Left lung (tissue), 4 donors: ENCODE measurements at regions not wholly inside any gene's neighbourhood (a gene's known extent, or its start where the extent isn't known, plus 50 kb on each side); places are given as distances from the start of the nearest gene placed in this dataset.

ENCODE experiments used
- ATAC-seq: fragments of 200-7000 bp; cut with Tn5 transposase; one replicate; pipeline ENCODE4 v1.9.1; 2020; ENCODE audit warnings: moderate library complexity
- DNase-seq, 4 donors: peaks; one replicate each; pipeline ENCODE4 v3.0.0-alpha.2; 2013 to 2020
- H3K27ac ChIP-seq, 2 donors: fragments of 200-600 bp; sonication (generic) in 1 of 2; one replicate each; pipeline versions ENCODE4 v1.5.0 to v1.8.0; 2020 to 2021
- H3K27me3 ChIP-seq, 2 donors: fragments of 200-600 bp; sonication (generic) in 1 of 2; one replicate each; pipeline versions ENCODE4 v1.5.0 to v1.8.0; 2020 to 2021
- H3K36me3 ChIP-seq, 2 donors: fragments of 200-600 bp; sonication (generic) in 1 of 2; one replicate each; pipeline versions ENCODE4 v1.5.0 to v1.8.0; 2020 to 2021
- H3K4me1 ChIP-seq, 2 donors: fragments of 200-600 bp; one replicate each; pipeline ENCODE4 v1.8.0; 2021
- H3K4me3 ChIP-seq, 2 donors: fragments of 200-600 bp; sonication (generic) in 1 of 2; one replicate each; pipeline versions ENCODE4 v1.5.0 to v1.8.0; 2020 to 2021; ENCODE audit warnings: mild to moderate bottlenecking in 1 of 2
- H3K9me3 ChIP-seq, 2 donors: fragments of 200-600 bp; sonication (generic) in 1 of 2; one replicate each; pipeline versions ENCODE4 v1.5.0 to v1.8.0; 2020 to 2021
- intact Hi-C, 2 donors: fragments of 100-400 bp; cut with DNase I; formaldehyde crosslinking; loops; one replicate each; pipeline versions ENCODE4 v1.11.2 to v1.14.2; 2022
- TF ChIP-seq, protein P1 (sequence below), 2 donors: fragments of 200-600 bp; sonication (generic) in 1 of 2; IDR thresholded peaks; one replicate each; pipeline versions ENCODE4 v1.5.0 to v1.8.0; 2021; ENCODE audit warnings: antibody characterized with exemption in 2 of 2
- donor health status: DM: no; HTN: yes; CAD: no.
- donor health status: DM: no; HTN: no; CAD: no.

GRCh38 chr1:54497338-54497737 lies 50.7 kb upstream of the ACOT11 start:
- DNase-seq = no peak
- H3K27ac ChIP-seq = no peak overlapping the region
- H3K36me3 ChIP-seq = no peaks in the 10 kb centered on the region
- H3K9me3 ChIP-seq = no peaks in the 10 kb centered on the region
- no peak for ATAC-seq
- TF ChIP-seq, protein P1, sequence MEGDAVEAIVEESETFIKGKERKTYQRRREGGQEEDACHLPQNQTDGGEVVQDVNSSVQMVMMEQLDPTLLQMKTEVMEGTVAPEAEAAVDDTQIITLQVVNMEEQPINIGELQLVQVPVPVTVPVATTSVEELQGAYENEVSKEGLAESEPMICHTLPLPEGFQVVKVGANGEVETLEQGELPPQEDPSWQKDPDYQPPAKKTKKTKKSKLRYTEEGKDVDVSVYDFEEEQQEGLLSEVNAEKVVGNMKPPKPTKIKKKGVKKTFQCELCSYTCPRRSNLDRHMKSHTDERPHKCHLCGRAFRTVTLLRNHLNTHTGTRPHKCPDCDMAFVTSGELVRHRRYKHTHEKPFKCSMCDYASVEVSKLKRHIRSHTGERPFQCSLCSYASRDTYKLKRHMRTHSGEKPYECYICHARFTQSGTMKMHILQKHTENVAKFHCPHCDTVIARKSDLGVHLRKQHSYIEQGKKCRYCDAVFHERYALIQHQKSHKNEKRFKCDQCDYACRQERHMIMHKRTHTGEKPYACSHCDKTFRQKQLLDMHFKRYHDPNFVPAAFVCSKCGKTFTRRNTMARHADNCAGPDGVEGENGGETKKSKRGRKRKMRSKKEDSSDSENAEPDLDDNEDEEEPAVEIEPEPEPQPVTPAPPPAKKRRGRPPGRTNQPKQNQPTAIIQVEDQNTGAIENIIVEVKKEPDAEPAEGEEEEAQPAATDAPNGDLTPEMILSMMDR (IDR thresholded peaks at IDR 0.05) = no peak
- H3K27me3 ChIP-seq = peaks cover 20 to 48% of the 10 kb centered on the region in 2 donors
- peaks cover 8% of the 10 kb centered on the region in 2 donors for H3K4me1 ChIP-seq
- intact Hi-C loops = loop anchor here in 1 of 2 donors (10.0 kb wide), 1 partner anchor 373 kb away; no protein-coding TSS in a partner anchor
- H3K4me3 ChIP-seq = no peak overlapping the region

- ATAC-seq = no peak
Measured at GRCh38 chr1:54495954-54496353, 52.1 kb upstream of the ACOT11 start.

DNA sequence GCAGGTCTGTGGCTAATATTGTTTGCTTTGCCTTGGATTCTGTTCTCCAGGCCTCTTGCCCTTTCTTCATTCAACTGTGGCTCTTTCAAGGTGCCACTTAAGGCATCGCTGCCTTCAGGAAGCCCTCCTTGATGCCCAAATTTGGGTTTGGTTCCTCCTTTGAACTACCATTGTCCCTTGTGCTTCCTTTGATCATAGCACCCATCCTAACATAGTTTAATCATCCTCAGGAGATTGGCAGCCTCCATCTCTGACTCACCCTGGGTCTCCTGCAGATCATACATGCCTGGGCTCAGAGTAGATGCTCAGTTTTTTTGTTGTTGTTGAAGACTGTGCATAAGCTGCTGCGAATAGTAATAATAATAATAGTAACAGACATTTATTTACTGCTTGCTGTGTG lies 54.4 kb upstream of the ACOT11 start:
- Histone ChIP-seq H3K27me3 (peaks cover 3 to 26% of the 10 kb centered on the region in 2 donors), H3K27ac (no peak overlapping the region), H3K9me3 (no peaks in the 10 kb centered on the region), H3K4me3 (no peak overlapping the region), H3K36me3 (no peaks in the 10 kb centered on the region), H3K4me1 (peaks cover 8 to 10% of the 10 kb centered on the region in 2 donors)
- intact Hi-C loops = loop anchor here in 1 of 2 donors (5.0 to 10.0 kb wide), 2 partner anchors 369 to 426 kb away; no protein-coding TSS in a partner anchor
- DNase-seq (no peak), ATAC-seq (no peak)
- TF ChIP-seq, protein P1 (IDR thresholded peaks at IDR 0.05) = no peak

More at GRCh38 chr1:54495954-54496353, 52.1 kb upstream of the ACOT11 start:
- DNase-seq = no peak
- peaks cover 8% of the 10 kb centered on the region in 2 donors for H3K4me1 ChIP-seq
- no peaks in the 10 kb centered on the region for H3K36me3 ChIP-seq
- no peak overlapping the region for H3K4me3 ChIP-seq
- TF ChIP-seq, protein P1 (IDR thresholded peaks at IDR 0.05) = no peak
- H3K27ac ChIP-seq = no peak overlapping the region
- H3K27me3 ChIP-seq = peaks cover 20 to 41% of the 10 kb centered on the region in 2 donors
- no peaks in the 10 kb centered on the region for H3K9me3 ChIP-seq
- intact Hi-C loops = loop anchor here in 1 of 2 donors (10.0 kb wide), 1 partner anchor 371 kb away; no protein-coding TSS in a partner anchor

DNA sequence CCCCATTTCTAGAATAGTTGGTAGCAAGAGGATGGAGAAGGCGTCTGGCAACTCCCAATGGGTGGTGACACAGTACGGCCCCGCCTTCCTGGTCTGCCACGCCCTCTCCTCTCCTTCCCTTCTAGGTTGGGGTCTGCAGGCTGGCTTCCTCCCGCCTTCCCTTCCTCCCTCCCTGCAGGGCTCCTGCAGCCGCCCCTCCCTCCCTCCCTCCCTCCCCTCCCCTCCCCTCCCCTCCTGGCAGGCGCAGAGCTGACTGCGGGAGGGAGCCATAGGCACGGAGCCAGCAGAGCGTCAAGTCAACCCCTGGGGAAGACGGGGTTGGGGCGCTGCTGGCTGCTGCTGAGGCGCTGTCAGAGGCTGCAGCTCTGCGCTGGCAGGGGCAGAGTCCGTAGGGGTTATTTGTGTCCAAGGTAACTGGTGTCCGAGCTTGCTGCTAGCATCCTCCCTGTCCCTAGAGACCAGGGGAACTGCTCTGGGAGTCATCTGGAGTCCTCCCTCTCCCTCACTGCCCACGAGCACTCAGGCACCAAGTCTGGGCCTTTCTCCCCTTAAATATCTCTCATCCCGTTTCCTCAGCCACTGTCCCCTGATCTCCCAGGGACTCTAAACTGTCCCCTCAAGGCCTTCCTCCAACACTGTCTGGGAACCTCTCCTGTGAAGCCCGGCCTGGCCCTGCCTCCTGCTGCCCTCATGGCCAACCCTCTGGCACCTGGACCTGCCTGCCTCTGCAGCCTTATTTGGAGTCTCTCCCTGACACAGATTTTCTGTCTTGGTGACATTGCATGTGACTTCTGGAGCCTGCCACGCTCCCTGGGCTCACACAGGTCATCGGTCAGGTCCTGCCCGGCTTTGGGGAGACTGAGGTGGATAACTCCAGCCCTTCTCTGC lies 57.4 kb upstream of the ACOT11 start:
- H3K9me3 ChIP-seq = no peaks in the 10 kb centered on the region
- H3K4me1 ChIP-seq = peaks cover 22 to 35% of the 10 kb centered on the region in 2 donors
- H3K27ac ChIP-seq = no peak overlapping the region
- ATAC-seq (no peak), DNase-seq (no peak)
- no peaks in the 10 kb centered on the region for H3K36me3 ChIP-seq
- H3K27me3 ChIP-seq = peaks cover 0 to 30% of the 10 kb centered on the region in 2 donors
- H3K4me3 ChIP-seq = no peak overlapping the region
- intact Hi-C loops = loop anchor here in 1 of 2 donors (5.0 to 10.0 kb wide), 2 partner anchors 366 to 423 kb away; no protein-coding TSS in a partner anchor
- TF ChIP-seq, protein P1 (IDR thresholded peaks at IDR 0.05) = no peak

DNA sequence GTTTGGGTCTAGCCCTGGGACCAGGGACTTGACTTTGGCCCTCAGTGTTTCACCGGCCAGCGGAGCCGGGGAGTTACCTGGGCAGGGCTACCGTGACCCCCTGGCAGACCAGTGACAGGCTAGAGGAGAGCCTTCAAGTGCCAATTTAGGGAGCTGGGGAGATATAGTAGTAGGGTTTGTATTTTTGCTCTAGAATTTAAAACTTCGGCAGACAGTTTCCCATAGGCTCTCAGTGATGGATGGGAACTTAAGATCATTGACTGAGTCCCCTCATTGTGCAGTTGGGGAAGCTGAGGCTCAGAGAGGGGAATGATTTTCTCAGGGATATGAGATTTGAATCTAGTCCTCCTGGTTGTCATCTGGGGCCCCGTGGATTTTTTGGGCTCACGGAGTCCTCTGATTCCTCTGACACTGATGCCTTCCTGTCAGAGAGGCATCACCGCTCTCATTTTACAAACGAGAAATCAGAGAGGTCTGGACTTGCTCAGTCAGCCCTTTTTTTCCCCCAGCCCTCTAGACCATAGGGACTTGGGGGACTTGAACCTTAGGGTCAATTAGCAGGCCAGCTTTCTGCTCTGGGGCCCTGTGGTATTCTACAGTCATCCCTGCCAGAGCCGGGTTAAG lies 58.3 kb upstream of the ACOT11 start:
- no peak for ATAC-seq
- Histone ChIP-seq H3K27me3 (peaks cover 0 to 30% of the 10 kb centered on the region in 2 donors), H3K4me3 (peak overlapping the region; percentile 56 to 59), H3K9me3 (no peaks in the 10 kb centered on the region), H3K36me3 (no peaks in the 10 kb centered on the region), H3K27ac (peak overlapping the region; percentile 91), H3K4me1 (peaks cover 22 to 40% of the 10 kb centered on the region in 2 donors)
- TF ChIP-seq, protein P1 (IDR thresholded peaks at IDR 0.05) = peak; percentile 9 to 19
- DNase-seq = no peak
- intact Hi-C loops = loop anchor here in 1 of 2 donors (5.0 to 10.0 kb wide), 3 partner anchors 82 to 422 kb away; partner anchors contain the start of gene SSBP3
